Esophagus (tissue), 2 donors: ENCODE measurements at regions not wholly inside any gene's neighbourhood (a gene's known extent, or its start where the extent isn't known, plus 50 kb on each side); places are given as distances from the start of the nearest gene placed in this dataset.

Experiments used
- H3K27ac ChIP-seq, 2 donors: one replicate each; pipeline ENCODE4 v1.5.1; 2013; ENCODE audit warnings: low read depth in 2 of 2, mild to moderate bottlenecking in 2 of 2, inconsistent platforms in 1 of 2, low read length in 1 of 2, moderate library complexity in 1 of 2
- H3K27me3 ChIP-seq, 2 donors: one replicate each; pipeline ENCODE4 v1.6.1; 2013; ENCODE audit warnings: low read length in 2 of 2, control low read depth in 1 of 2, mild to moderate bottlenecking in 1 of 2; ENCODE audit not compliant: insufficient read depth in 2 of 2, control insufficient read depth in 1 of 2
- H3K36me3 ChIP-seq, 2 donors: one replicate each; pipeline ENCODE4 v1.6.1; 2013; ENCODE audit warnings: low read length in 1 of 2; ENCODE audit not compliant: control insufficient read depth in 2 of 2, insufficient read depth in 2 of 2
- H3K4me1 ChIP-seq, 2 donors: one replicate each; pipeline ENCODE4 v1.6.1; 2013; ENCODE audit warnings: low read length in 1 of 2; ENCODE audit not compliant: control insufficient read depth in 2 of 2, insufficient read depth in 2 of 2
- H3K4me3 ChIP-seq, 2 donors: one replicate each; pipeline ENCODE4 v1.5.1; 2013; ENCODE audit warnings: low read length in 2 of 2, mild to moderate bottlenecking in 2 of 2, low read depth in 1 of 2, moderate library complexity in 1 of 2
- H3K9me3 ChIP-seq, 2 donors: one replicate each; pipeline ENCODE4 v1.6.1; 2013; ENCODE audit warnings: mild to moderate bottlenecking in 2 of 2, low read depth in 1 of 2, low read length in 1 of 2, moderate library complexity in 1 of 2; ENCODE audit not compliant: control insufficient read depth in 2 of 2, insufficient read depth in 1 of 2
- WGBS, 2 donors: extraction: QIAGEN DNeasy Blood & Tissue Kit; methylation state at CpG; one replicate each; pipeline ENCODE4 v1.1.7; 2013; 5-methylcytosine and 5-hydroxymethylcytosine counted together
- donor health status: healthy with polysubstance abuse.
- donor health status: Bipolar disorder and iron deficiency.

DNA sequence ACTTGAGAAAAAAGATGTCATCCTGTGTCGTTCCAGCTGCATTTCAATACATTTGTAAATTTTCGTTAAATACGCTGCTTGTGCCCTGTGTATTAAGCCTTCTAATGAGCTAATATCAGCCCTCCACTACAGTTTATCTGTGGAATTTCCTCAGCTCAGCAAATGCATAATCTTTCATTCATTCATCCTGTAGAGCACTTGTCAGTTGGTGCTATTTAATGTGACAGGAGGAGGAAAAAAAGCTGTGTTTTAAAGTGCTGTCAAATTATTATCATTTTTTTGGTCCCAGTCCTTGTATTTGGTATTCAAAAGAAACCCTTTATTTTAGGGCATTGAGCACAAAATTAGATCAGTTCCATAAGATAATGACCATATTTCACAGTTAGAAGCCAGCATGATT is 184.7 kb downstream of the FAT3 start:
- H3K36me3 ChIP-seq = no peaks in the 10 kb centered on the region
- H3K27ac ChIP-seq = no peak overlapping the region
- no peak overlapping the region for H3K4me3 ChIP-seq
- no peaks in the 10 kb centered on the region for H3K9me3 ChIP-seq
- H3K4me1 ChIP-seq = no peaks in the 10 kb centered on the region
- no peaks in the 10 kb centered on the region for H3K27me3 ChIP-seq
- 57 to 65% methylated on average over 3 of the region's 3 CpGs for WGBS, 2 donors

DNA sequence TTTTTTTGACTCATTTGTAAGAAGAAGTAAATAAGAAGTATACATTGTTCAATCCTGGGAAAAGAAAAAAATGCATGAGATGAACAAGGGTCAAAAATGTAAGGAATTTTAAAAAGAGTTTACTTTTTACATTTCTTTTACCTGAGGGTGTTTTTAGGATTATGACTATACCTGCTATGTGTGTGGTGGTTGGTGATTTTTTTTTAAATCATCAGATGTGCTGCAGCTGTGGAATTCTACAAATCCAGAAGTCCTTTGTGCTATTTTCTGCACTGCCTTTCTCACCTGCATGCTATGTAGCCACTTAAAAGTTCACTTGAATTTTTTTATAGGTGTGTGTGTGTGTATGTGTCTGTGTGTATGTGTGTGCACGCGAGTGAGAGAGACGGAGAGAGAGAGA is 185.3 kb downstream of the FAT3 start:
- no peaks in the 10 kb centered on the region for H3K27me3 ChIP-seq
- no peak overlapping the region for H3K27ac ChIP-seq
- H3K4me1 ChIP-seq = no peaks in the 10 kb centered on the region
- WGBS, 2 donors = 68 to 88% methylated on average over 3 of the region's 3 CpGs
- no peaks in the 10 kb centered on the region for H3K9me3 ChIP-seq
- H3K4me3 ChIP-seq = no peak overlapping the region
- no peaks in the 10 kb centered on the region for H3K36me3 ChIP-seq

DNA sequence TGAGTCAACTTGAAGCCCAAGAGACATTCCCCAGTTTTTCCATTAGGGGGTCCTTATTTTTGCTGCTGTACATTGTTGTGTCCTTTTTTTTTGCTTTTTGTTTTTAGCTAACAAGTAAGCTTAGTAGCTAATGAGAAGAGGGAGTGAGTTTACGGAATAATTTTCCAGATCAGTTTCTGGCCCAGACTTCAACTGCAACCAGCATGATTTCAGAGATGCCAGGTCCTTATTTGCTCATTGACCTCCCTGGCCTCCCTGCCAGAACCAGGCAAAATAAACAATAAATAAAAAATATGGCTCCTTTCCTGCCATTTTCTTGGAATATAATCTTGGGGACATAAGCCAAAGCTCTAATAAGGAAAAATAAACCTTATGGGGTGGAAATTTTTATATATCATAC is 185.9 kb downstream of the FAT3 start:
- Histone ChIP-seq H3K9me3 (no peaks in the 10 kb centered on the region), H3K4me3 (no peak overlapping the region), H3K27ac (no peak overlapping the region), H3K27me3 (no peaks in the 10 kb centered on the region), H3K4me1 (no peaks in the 10 kb centered on the region), H3K36me3 (no peaks in the 10 kb centered on the region)
- WGBS, 2 donors = 71 to 89% methylated on average over 1 of the region's 1 CpG

DNA sequence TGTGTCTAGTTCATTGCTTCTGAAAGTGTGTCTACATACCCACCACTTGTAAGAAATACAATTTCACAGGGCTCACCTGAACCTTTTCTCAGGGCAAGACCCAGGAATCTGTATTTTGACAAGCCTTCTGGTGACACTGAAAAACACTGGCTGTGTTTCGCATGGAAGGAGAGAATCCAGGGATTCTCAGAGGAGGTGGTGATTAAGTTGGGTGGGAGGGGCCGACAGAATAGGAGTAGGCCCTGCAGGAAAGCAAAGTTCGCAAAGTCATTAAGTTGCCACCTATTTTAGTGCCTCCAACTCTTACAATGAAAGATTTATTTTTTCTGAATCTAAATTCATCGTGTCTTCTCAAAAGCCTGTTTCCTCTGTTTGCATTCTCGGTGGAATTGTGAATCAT is 186.8 kb downstream of the FAT3 start:
- Histone ChIP-seq H3K27me3 (no peaks in the 10 kb centered on the region), H3K4me3 (no peak overlapping the region), H3K9me3 (no peaks in the 10 kb centered on the region), H3K27ac (no peak overlapping the region), H3K36me3 (no peaks in the 10 kb centered on the region), H3K4me1 (no peaks in the 10 kb centered on the region)
- WGBS, 2 donors = 81 to 89% methylated on average over 5 of the region's 5 CpGs

DNA sequence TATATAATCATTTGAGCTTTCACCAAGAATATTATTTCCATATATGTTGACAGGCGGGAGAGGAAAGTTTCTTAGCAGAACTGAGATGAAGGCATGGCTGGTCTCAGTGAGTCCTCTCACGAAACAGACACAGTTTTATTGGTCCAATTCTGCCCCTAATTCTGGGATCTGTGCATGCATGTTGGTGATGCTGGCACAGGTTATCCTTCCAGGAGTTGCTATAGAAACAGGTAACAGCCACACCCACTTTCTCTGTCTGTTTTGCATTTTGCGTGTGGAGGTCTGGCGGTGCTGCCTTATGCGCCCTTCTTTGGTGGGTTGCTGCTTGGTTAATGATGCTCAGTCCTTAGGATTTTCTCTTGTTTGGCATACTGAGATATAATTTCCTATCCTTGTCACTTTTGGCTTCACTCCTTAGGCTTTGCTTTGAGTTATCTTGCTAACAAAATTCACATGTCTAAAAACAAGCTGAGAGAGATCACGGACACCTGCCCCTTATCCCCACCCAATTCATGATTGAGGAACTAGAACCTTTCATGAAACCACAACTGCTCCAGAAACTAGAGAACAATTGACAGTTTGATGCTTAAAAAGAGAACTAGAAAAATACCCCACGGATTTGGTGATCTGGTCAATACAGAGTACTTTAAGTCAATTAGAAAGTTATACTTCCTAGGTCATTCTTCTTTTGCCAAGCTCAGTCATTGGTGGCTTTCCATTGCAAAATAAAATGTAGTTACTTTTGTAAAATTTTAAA is 189.3 kb downstream of the FAT3 start:
- 84 to 85% methylated on average over 7 of the region's 7 CpGs for WGBS, 2 donors

DNA sequence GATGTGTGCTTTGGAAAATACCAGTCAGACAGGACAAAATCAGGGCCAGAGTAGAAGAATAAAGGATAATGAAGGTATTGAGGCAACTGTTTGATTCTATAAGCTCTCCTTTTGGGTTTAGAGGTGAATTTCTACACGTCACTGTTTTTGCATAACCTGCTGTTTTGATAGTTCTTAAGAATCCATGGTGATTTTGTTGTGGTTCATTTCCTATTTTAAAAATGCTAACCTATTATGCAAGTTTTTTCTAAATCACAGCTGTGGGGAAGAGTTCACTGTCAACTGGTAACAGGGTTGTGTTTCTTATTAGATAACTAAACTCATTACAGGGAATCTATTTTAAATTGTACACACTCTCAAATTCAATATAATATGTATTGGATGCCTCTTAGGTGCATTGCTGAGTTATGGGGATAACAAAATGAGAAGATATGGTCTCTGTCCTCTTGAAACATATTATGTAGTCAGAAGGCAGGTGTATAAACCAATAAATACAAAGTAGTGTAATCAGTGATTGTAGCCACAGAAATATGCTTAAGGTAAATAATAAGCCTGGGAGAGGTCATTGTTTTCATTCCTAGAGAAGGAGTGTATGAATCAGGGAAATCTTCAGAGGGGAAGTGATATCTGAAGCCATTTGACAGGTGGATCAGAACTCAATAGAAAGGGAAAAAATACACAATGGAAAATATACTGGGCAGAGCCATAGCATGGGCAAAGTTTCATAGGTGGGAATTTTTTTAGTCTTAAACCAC is 192.5 kb downstream of the FAT3 start:
- Histone ChIP-seq H3K27me3 (no peaks in the 10 kb centered on the region), H3K9me3 (no peaks in the 10 kb centered on the region), H3K4me3 (no peak overlapping the region), H3K36me3 (no peaks in the 10 kb centered on the region), H3K27ac (no peak overlapping the region), H3K4me1 (no peaks in the 10 kb centered on the region)
- 57 to 62% methylated on average over 1 of the region's 1 CpG for WGBS, 2 donors

More for the DNA sequence above, 189.3 kb downstream of the FAT3 start:
- Histone ChIP-seq H3K27ac (no peak overlapping the region), H3K4me1 (no peaks in the 10 kb centered on the region), H3K4me3 (no peak overlapping the region), H3K36me3 (no peaks in the 10 kb centered on the region), H3K9me3 (no peaks in the 10 kb centered on the region), H3K27me3 (no peaks in the 10 kb centered on the region)

DNA sequence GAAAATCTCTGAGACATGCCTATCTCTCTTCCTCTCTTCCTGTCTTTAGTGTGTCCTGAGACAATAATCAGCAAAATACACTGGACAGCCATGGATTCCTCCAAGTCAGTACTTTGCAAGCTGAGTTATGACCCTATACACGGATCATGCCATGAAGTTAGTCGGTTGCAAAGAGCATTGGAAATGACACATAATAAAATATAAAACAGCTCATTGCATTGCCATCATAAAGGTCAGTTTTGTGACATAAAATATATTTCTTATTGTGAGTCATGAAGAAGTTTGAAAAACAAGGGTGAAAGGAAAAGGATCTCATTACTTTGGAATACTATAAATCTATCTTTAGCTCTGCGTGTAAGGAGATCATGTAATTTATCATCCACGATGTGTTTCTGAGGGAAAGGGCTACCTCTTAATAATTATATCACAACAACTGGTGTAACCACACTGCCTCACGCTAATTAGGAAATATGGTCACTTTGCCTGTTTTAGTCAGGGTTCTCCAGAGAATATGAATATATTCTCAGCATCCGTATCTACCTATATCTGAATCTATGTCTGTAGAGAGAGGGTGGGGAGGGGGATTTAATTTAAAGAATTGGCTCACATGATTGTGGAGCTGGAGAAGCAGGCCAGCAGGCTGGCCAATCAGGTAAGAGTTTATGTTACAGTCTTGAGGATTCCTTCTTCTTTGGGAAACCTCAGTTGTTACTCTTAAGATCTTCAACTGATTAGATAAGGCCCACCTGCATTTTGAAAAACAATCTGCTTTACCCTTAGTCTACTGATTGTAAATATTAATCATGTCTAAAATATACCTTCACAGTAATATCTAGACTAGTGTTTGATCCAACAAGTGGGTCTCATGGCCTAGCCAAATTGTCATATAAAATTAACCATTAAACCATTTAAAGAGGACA is 198.8 kb downstream of the FAT3 start:
- Histone ChIP-seq H3K4me1 (no peaks in the 10 kb centered on the region), H3K9me3 (no peaks in the 10 kb centered on the region), H3K27me3 (no peaks in the 10 kb centered on the region), H3K27ac (no peak overlapping the region), H3K36me3 (no peaks in the 10 kb centered on the region), H3K4me3 (no peak overlapping the region)
- 88 to 92% methylated on average over 6 of the region's 6 CpGs for WGBS, 2 donors

DNA sequence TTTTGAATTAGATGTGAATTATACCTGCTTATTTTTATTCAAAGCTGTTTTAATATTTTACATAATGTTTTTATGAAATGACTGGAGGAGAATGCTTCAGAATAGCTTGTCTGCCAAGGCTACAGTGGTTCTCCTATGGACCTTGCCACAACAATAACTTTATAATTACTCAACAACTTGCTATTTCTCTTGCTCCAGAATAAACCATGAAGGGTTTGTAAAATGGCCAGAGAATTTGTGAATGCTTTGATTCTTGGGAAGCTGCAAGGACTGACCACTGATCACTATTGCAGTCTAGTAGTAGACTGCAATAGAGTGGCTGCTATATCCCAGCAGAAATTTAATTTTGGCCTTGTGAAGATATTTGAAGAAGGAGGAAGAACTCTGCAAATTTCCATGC is 199.7 kb downstream of the FAT3 start:
- no peaks in the 10 kb centered on the region for H3K4me1 ChIP-seq
- no peak overlapping the region for H3K27ac ChIP-seq
- H3K9me3 ChIP-seq = no peaks in the 10 kb centered on the region
- H3K27me3 ChIP-seq = no peaks in the 10 kb centered on the region
- no peaks in the 10 kb centered on the region for H3K36me3 ChIP-seq
- H3K4me3 ChIP-seq = no peak overlapping the region

DNA sequence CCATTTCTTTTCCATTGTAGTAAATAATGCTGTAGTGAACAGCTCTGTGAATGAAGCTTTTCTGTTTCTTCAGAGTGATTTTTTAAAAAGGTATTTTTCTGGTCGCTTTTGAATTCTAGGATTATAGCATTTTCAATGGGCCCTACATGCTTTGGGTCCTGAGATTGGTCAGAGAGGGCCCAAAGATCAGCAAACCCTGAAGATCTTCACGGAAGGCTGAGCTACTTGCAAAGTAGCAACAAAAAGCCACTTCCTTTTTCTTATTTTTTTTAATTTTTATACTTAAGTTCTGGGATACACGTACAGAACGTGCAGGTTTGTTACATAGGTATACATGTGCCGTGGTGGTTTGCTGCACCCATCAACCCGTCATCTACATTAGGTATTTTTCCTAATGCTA is 200.5 kb downstream of the FAT3 start:
- Histone ChIP-seq H3K4me3 (no peak overlapping the region), H3K27me3 (no peaks in the 10 kb centered on the region), H3K27ac (no peak overlapping the region), H3K36me3 (no peaks in the 10 kb centered on the region), H3K9me3 (no peaks in the 10 kb centered on the region), H3K4me1 (no peaks in the 10 kb centered on the region)
- WGBS, 2 donors = 71 to 73% methylated on average over 6 of the region's 6 CpGs
